CD4-positive, alpha-beta T cell treated with Interleukin-6 at 100 ng/mL for 8 hours (primary cell): ENCODE measurements at regions not wholly inside any gene's neighbourhood (a gene's known extent, or its start where the extent isn't known, plus 50 kb on each side); places are given as distances from the start of the nearest gene placed in this dataset.

Source experiments
- DNase-seq: peaks from one replicate; pipeline ENCODE4 v3.0.0-alpha.2; 2020; ENCODE audit warnings: mixed read lengths, low spot score

DNA sequence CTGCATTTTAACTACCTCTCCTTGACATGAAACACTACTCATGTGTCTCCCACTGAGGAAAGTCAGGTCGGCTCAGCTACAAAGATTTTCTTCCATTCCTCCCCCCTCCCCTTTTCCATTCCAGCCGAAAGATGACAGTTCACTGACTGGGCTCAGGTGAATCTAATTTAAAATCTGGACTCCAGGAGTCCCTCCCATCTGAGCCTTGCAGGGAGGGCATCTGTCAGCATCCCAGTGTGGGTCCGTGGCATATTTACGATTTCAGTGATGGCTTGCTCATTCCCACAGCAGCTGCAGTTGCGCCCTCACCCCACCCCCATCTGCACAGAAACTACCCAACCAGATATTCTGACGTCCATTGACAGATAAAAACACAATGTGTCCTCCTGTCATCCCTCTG, 153.7 kb upstream of the ARRDC4 start:
- DNase-seq, result no peak

GRCh38 chr15:97815835-97816234, 144.7 kb upstream of the ARRDC4 start:
- DNase-seq, result no peak

DNA sequence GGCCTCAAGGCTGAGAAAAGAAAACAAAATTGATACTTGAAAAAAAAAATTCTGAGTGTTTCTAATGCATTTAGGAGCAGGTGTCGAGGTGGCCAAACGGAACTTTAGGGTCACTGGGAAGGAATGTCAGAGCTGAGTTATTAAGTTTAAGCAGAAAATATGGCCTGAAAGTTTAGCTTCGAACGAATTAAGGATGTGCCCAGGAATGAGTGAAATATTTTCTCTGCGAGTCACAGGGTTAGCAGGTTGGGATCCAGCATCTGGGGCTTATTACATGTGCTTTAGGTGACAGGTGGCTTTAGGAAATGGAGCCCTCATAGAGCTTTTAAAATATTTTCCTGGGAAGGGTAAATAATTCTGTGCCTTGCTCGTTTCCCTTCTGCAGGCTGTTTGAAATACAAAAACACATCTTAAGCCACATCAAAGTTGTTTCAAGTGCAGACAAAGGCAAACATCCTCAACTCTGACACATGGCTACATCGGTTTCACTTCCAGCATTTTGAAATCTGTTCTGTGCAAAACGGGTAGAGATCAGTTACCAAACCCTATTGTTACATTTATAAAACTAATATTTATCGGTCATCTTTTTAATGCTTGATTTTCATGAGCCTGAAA, 143.1 kb upstream of the ARRDC4 start:
- DNase-seq, result no peak

DNA sequence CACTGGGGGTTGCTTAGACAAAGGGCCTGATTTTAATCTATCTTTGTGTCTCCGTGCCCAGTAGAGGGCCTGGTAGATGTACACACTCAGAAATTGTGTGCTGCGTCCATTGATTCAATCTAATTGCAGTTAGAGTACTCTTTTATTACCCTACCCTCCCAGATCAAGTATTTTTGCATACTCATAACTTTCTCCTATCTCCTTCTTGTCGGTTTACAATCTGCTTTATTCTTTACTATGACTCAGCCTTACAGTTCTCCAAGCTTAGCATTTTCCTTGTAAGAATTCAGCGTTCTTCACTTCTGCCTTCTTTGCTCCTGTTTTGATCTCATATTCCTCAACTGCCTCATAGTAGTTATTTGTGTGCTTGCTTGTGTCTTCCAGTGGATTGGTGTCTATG, 124.5 kb upstream of the ARRDC4 start:
- DNase-seq, result no peak

DNA sequence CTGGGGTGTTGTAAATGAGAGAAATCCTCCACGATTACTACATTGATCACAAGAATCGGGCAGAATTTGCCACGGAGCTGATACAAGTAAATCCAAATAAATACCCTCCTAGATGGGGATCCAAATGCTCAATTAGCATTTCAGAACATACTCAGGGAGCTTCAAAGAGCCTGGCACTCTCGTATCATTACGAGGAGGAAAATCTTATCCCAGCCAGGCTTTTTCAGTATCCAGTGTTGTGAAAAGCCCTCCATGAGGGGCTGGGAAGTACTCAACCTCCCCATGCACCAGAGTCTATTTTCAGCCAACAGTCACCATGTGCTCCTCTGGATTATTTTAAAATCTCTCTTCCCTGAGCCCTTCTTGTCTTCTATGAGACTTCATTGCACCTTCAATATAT, 122.6 kb upstream of the ARRDC4 start:
- DNase-seq, result no peak

DNA sequence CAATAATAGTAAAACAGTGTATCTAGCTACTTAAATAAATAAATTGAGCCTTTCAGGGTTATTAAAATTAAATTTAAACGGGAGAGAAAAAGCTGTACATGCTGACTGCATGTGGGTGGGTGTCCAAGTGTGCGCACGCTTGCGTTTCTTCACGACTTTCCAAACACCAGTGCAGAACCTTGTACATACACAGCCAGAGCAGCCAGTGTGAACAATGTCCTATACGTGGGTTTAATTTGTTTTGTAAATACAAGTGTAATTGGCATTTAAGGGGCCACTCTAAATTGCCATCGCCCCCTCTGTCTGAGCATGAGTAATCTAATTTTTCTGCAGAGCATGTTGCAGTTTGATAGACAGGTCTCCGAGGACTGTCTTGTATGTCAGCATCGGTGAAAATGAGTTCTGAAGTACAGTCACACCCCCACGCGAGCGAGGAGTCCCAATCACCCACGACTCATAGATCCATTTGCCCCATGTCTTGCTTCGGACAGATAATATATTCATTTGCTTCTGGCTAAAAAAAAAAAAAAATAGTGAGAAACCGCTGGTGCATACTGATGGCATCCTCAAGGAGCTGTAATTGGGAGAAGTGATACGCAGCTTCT, 121.8 kb upstream of the ARRDC4 start:
- no peak for DNase-seq

DNA sequence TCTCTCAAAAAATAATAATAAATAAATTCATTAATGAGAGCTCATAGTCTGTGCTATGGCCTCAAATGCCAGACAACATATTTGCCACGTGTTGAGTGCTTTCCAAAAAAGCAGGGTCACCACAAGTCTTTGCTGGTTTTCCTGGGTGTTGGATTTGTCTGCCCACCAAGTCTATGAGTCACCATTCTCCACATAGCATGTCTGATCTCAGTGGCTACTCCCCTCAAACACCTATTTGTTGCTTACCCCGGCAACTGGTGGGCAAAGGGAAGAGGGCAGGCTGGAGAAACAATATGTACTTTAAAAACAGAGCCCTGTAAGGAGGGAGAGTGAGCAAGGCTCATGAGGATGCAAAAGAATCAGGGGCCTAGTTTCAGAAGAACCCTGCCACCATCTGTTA, 120.0 kb upstream of the ARRDC4 start:
- no peak for DNase-seq

DNA sequence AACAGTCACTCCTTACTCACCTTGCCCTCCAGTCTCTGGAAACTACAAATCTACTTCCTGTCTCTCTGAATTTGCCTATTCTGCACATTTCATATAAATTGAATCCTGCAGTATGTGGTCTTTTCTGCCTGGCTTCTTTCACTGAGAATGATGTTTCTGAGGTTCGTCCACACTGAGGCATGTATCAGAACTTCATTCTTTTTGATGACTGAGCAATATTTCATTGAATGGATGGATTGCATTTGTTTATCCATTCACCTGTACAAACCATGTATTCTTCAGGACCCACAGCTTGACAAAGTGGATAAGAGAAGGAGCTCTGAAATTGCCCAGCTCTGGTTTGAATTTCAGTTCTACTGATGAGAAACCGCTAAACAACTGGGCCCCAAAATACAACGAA, 118.9 kb upstream of the ARRDC4 start:
- DNase-seq, result no peak

GRCh38 chr15:97849183-97849582, 111.3 kb upstream of the ARRDC4 start:
- DNase-seq, result no peak

DNA sequence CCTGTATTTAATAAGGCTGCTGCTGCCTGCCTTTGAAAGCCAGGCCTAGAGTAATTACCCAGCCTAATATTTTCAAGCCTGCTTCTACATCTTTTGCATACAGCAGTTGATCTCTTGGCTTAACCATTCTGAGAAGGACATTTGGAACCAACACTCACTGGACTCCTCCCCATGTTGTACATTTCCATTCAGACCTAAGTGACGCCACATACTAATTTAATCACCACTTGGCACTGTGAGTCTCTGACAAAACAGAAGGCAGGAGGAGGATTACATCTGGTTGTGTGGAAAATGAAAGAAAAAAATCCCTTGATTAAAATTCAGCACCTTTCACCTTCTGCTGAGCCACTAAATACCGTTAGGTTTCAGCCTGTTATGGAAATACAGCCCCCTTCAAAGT, 102.2 kb upstream of the ARRDC4 start:
- DNase-seq, result no peak

- no peak for DNase-seq
These were observed 98.8 kb upstream of the ARRDC4 start for GRCh38 chr15:97861529-97862260.

- DNase-seq, result no peak
These were observed 93.5 kb upstream of the ARRDC4 start for GRCh38 chr15:97866959-97867358.

- no peak for DNase-seq
These were observed 92.6 kb upstream of the ARRDC4 start for GRCh38 chr15:97867870-97868269.

GRCh38 chr15:97868981-97869380, 91.5 kb upstream of the ARRDC4 start:
- no peak for DNase-seq

DNA sequence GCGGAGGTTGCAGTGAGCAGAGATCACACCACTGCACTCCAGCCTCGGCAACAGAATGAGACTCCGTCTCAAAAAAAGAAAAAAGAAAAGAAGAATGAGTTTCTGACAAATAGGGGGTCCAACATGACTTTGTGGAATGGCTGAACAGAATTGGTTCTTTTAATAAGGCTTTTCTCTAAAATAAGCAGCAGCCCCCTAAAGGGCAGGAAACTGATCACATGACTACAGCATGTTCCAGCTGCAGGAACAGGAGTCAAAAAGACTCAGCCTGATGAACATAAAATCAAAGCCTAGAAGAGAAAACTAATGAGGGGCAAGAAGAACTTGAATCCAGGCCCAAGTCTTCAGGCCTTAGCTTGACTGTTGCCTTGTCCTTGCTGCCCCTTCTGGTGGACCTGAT, 89.7 kb upstream of the ARRDC4 start:
- no peak for DNase-seq

- no peak for DNase-seq
These were observed 86.4 kb upstream of the ARRDC4 start for GRCh38 chr15:97874139-97874538.

DNA sequence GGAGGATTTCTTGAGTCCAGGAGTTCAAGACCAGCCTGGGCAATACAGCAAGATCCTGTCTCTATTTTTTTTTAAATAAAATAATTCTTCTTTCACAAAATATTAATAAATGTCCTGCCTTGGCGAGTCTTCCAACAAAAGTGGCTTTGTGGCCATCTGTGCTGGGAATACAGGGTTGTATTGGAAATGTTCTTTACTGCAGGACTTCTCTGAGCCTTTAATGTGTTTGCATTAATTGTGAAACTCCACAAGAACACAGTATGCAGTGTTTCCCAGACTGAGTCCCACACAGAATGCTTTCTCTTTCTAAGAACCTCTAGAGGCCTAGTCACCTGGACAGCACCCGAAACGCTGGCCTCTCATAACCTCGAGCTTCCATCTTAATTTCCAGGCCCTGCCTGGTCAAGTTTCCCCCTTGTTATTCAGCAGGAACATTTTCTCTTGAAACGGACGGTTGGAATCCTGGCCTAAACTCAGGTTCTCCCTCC, 85.4 kb upstream of the ARRDC4 start:
- no peak for DNase-seq

GRCh38 chr15:97875513-97876280, 84.8 kb upstream of the ARRDC4 start:
- DNase-seq, result no peak

- DNase-seq, result no peak
These were observed 84.2 kb upstream of the ARRDC4 start for GRCh38 chr15:97876281-97876675.

GRCh38 chr15:97881346-97881965, 79.0 kb upstream of the ARRDC4 start:
- DNase-seq, result no peak

- DNase-seq, result no peak
These were observed 75.9 kb upstream of the ARRDC4 start for GRCh38 chr15:97884513-97885131.

GRCh38 chr15:97890307-97890706, 70.2 kb upstream of the ARRDC4 start:
- DNase-seq, result no peak
